ENCODE measurements at regions not wholly inside any gene's neighbourhood (a gene's known extent, or its start where the extent isn't known, plus 50 kb on each side); places are given as distances from the start of the nearest gene placed in this dataset.

- Histone ChIP-seq H2AFZ (ENCODE audit: low read length) (no peak overlapping the region), H3K27ac (ENCODE audit: low read length) (no peak overlapping the region), H3K9ac (ENCODE audit: low read length) (no peak overlapping the region), H3K9me3 (ENCODE audit: low read length) (no peaks in the 10 kb centered on the region), H3K4me3 (ENCODE audit: low read length) (no peak overlapping the region), H3K4me1 (ENCODE audit: low read length) (no peaks in the 10 kb centered on the region), H3K27me3 (ENCODE audit: low read length) (no peaks in the 10 kb centered on the region), H3K79me2 (ENCODE audit: low read length) (no peaks in the 10 kb centered on the region), H3K9me2 (replicated peaks; ENCODE audit: insufficient read depth, low read length) (no peaks in the 10 kb centered on the region), H4K20me1 (ENCODE audit: insufficient read depth, low read depth, low read length) (no peaks in the 10 kb centered on the region), H3K36me3 (ENCODE audit: insufficient read depth, low read length) (no peaks in the 10 kb centered on the region), H3K4me2 (ENCODE audit: low read depth, low read length, poor library complexity, severe bottlenecking) (no peak overlapping the region)
- no peak for DNase-seq
Measured at GRCh38 chr3:176741664-176742047, 455.6 kb downstream of the TBL1XR1 start.

GRCh38 chr3:176740906-176741663 lies 456.2 kb downstream of the TBL1XR1 start:
- no peaks in the 10 kb centered on the region for H3K79me2 ChIP-seq (ENCODE audit: low read length)
- no peaks in the 10 kb centered on the region for H3K9me3 ChIP-seq (ENCODE audit: low read length)
- H3K4me2 ChIP-seq (ENCODE audit: low read depth, low read length, poor library complexity, severe bottlenecking) = no peak overlapping the region
- DNase-seq = no peak
- no peaks in the 10 kb centered on the region for H3K36me3 ChIP-seq (ENCODE audit: insufficient read depth, low read length)
- no peak overlapping the region for H3K27ac ChIP-seq (ENCODE audit: low read length)
- no peaks in the 10 kb centered on the region for H3K4me1 ChIP-seq (ENCODE audit: low read length)
- H3K9me2 ChIP-seq (replicated peaks; ENCODE audit: insufficient read depth, low read length) = no peaks in the 10 kb centered on the region
- H3K9ac ChIP-seq (ENCODE audit: low read length) = no peak overlapping the region
- H3K4me3 ChIP-seq (ENCODE audit: low read length) = no peak overlapping the region
- H3K27me3 ChIP-seq (ENCODE audit: low read length) = no peaks in the 10 kb centered on the region
- H2AFZ ChIP-seq (ENCODE audit: low read length) = no peak overlapping the region
- no peaks in the 10 kb centered on the region for H4K20me1 ChIP-seq (ENCODE audit: insufficient read depth, low read depth, low read length)

DNA sequence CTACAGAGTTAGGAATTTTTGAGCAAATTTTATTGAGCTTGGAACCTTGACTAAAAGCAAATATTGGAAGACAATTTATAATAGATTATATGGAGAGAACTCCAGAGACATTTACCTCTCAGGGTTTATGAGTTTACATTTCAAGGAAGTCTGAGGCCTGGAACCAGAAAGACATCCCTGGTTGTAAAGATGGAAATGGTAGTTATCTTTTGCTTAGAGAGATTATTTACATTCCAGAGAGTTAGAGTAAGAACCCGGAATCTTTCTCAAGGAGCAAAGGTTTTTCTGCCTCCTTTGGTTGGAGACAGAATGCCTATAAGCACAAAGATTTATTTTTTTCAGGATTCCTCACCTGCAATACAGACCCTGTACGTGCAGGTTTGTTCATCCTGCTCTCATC lies 458.1 kb downstream of the TBL1XR1 start:
- H3K27ac ChIP-seq (ENCODE audit: low read length) = no peak overlapping the region
- H3K9ac ChIP-seq (ENCODE audit: low read length) = no peak overlapping the region
- H3K4me3 ChIP-seq (ENCODE audit: low read length) = no peak overlapping the region
- no peaks in the 10 kb centered on the region for H3K27me3 ChIP-seq (ENCODE audit: low read length)
- no peaks in the 10 kb centered on the region for H3K9me3 ChIP-seq (ENCODE audit: low read length)
- H4K20me1 ChIP-seq (ENCODE audit: insufficient read depth, low read depth, low read length) = no peaks in the 10 kb centered on the region
- no peak overlapping the region for H3K4me2 ChIP-seq (ENCODE audit: low read depth, low read length, poor library complexity, severe bottlenecking)
- H3K36me3 ChIP-seq (ENCODE audit: insufficient read depth, low read length) = no peaks in the 10 kb centered on the region
- no peak overlapping the region for H2AFZ ChIP-seq (ENCODE audit: low read length)
- H3K79me2 ChIP-seq (ENCODE audit: low read length) = no peaks in the 10 kb centered on the region
- H3K9me2 ChIP-seq (replicated peaks; ENCODE audit: insufficient read depth, low read length) = no peaks in the 10 kb centered on the region
- H3K4me1 ChIP-seq (ENCODE audit: low read length) = no peaks in the 10 kb centered on the region
- DNase-seq = no peak

GRCh38 chr3:176737480-176738110 lies 459.7 kb downstream of the TBL1XR1 start:
- Histone ChIP-seq H3K36me3 (ENCODE audit: insufficient read depth, low read length) (no peaks in the 10 kb centered on the region), H3K79me2 (ENCODE audit: low read length) (no peaks in the 10 kb centered on the region), H3K4me2 (ENCODE audit: low read depth, low read length, poor library complexity, severe bottlenecking) (no peak overlapping the region)

DNA sequence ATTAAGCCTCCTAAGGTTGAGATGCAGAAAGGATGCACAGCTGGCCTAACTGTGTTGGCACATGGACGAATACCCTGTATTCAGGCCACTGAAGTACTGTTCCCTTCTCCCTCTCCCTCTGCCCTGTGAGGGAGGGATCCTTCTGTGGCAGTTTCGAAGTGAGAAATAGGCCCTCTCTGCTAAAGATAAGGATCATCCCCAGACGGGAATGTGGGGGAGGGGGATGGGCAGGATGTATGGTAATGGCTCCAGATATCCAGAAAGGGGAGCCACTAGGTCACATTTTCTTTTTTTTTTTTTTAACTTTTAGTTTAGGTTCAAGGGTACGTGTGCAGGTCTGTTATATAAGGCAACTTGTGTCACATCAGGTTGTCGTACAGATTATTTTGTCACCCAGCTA lies 463.1 kb downstream of the TBL1XR1 start:
- H2AFZ ChIP-seq (ENCODE audit: low read length) = no peak overlapping the region
- H3K9me2 ChIP-seq (replicated peaks; ENCODE audit: insufficient read depth, low read length) = no peaks in the 10 kb centered on the region
- H3K36me3 ChIP-seq (ENCODE audit: insufficient read depth, low read length) = no peaks in the 10 kb centered on the region
- H4K20me1 ChIP-seq (ENCODE audit: insufficient read depth, low read depth, low read length) = no peaks in the 10 kb centered on the region
- no peak overlapping the region for H3K4me2 ChIP-seq (ENCODE audit: low read depth, low read length, poor library complexity, severe bottlenecking)
- no peaks in the 10 kb centered on the region for H3K27me3 ChIP-seq (ENCODE audit: low read length)
- no peak overlapping the region for H3K9ac ChIP-seq (ENCODE audit: low read length)
- no peak overlapping the region for H3K27ac ChIP-seq (ENCODE audit: low read length)
- no peaks in the 10 kb centered on the region for H3K4me1 ChIP-seq (ENCODE audit: low read length)
- H3K79me2 ChIP-seq (ENCODE audit: low read length) = no peaks in the 10 kb centered on the region
- H3K9me3 ChIP-seq (ENCODE audit: low read length) = no peaks in the 10 kb centered on the region
- no peak overlapping the region for H3K4me3 ChIP-seq (ENCODE audit: low read length)
- DNase-seq = no peak

More at GRCh38 chr3:176737480-176738110, 459.7 kb downstream of the TBL1XR1 start:
- Histone ChIP-seq H3K4me3 (ENCODE audit: low read length) (no peak overlapping the region), H3K9ac (ENCODE audit: low read length) (no peak overlapping the region), H3K27ac (ENCODE audit: low read length) (no peak overlapping the region), H3K9me3 (ENCODE audit: low read length) (no peaks in the 10 kb centered on the region), H4K20me1 (ENCODE audit: insufficient read depth, low read depth, low read length) (no peaks in the 10 kb centered on the region), H3K9me2 (replicated peaks; ENCODE audit: insufficient read depth, low read length) (no peaks in the 10 kb centered on the region), H2AFZ (ENCODE audit: low read length) (no peak overlapping the region), H3K4me1 (ENCODE audit: low read length) (no peaks in the 10 kb centered on the region), H3K27me3 (ENCODE audit: low read length) (no peaks in the 10 kb centered on the region)
- DNase-seq = no peak

- H3K79me2 ChIP-seq (ENCODE audit: low read length) = no peaks in the 10 kb centered on the region
- H3K4me3 ChIP-seq (ENCODE audit: low read length) = no peak overlapping the region
- no peaks in the 10 kb centered on the region for H3K9me3 ChIP-seq (ENCODE audit: low read length)
- H3K4me2 ChIP-seq (ENCODE audit: low read depth, low read length, poor library complexity, severe bottlenecking) = no peak overlapping the region
- no peak for DNase-seq
- no peaks in the 10 kb centered on the region for H4K20me1 ChIP-seq (ENCODE audit: insufficient read depth, low read depth, low read length)
- H3K9ac ChIP-seq (ENCODE audit: low read length) = no peak overlapping the region
- no peak overlapping the region for H3K27ac ChIP-seq (ENCODE audit: low read length)
- H3K27me3 ChIP-seq (ENCODE audit: low read length) = no peaks in the 10 kb centered on the region
- no peaks in the 10 kb centered on the region for H3K9me2 ChIP-seq (replicated peaks; ENCODE audit: insufficient read depth, low read length)
- no peaks in the 10 kb centered on the region for H3K36me3 ChIP-seq (ENCODE audit: insufficient read depth, low read length)
- no peak overlapping the region for H2AFZ ChIP-seq (ENCODE audit: low read length)
- H3K4me1 ChIP-seq (ENCODE audit: low read length) = no peaks in the 10 kb centered on the region
Measured at GRCh38 chr3:176724394-176724759, 472.9 kb downstream of the TBL1XR1 start.

GRCh38 chr3:176723758-176724393 lies 473.4 kb downstream of the TBL1XR1 start:
- no peak for DNase-seq
- Histone ChIP-seq H3K9ac (ENCODE audit: low read length) (no peak overlapping the region), H2AFZ (ENCODE audit: low read length) (no peak overlapping the region), H3K27ac (ENCODE audit: low read length) (no peak overlapping the region), H3K27me3 (ENCODE audit: low read length) (no peaks in the 10 kb centered on the region), H3K9me3 (ENCODE audit: low read length) (no peaks in the 10 kb centered on the region), H3K79me2 (ENCODE audit: low read length) (no peaks in the 10 kb centered on the region), H3K9me2 (replicated peaks; ENCODE audit: insufficient read depth, low read length) (no peaks in the 10 kb centered on the region), H3K4me2 (ENCODE audit: low read depth, low read length, poor library complexity, severe bottlenecking) (no peak overlapping the region), H3K4me3 (ENCODE audit: low read length) (no peak overlapping the region), H3K36me3 (ENCODE audit: insufficient read depth, low read length) (no peaks in the 10 kb centered on the region), H4K20me1 (ENCODE audit: insufficient read depth, low read depth, low read length) (no peaks in the 10 kb centered on the region), H3K4me1 (ENCODE audit: low read length) (no peaks in the 10 kb centered on the region)

- Histone ChIP-seq H3K4me3 (ENCODE audit: low read length) (no peak overlapping the region), H3K4me1 (ENCODE audit: low read length) (no peaks in the 10 kb centered on the region), H3K9me2 (replicated peaks; ENCODE audit: insufficient read depth, low read length) (no peaks in the 10 kb centered on the region), H3K9me3 (ENCODE audit: low read length) (no peaks in the 10 kb centered on the region), H3K27me3 (ENCODE audit: low read length) (no peaks in the 10 kb centered on the region), H3K27ac (ENCODE audit: low read length) (no peak overlapping the region), H3K79me2 (ENCODE audit: low read length) (no peaks in the 10 kb centered on the region), H3K4me2 (ENCODE audit: low read depth, low read length, poor library complexity, severe bottlenecking) (no peak overlapping the region), H3K36me3 (ENCODE audit: insufficient read depth, low read length) (no peaks in the 10 kb centered on the region), H4K20me1 (ENCODE audit: insufficient read depth, low read depth, low read length) (no peaks in the 10 kb centered on the region), H3K9ac (ENCODE audit: low read length) (no peak overlapping the region), H2AFZ (ENCODE audit: low read length) (no peak overlapping the region)
- no peak for DNase-seq
Measured at GRCh38 chr3:176714034-176714433, 483.2 kb downstream of the TBL1XR1 start.
